Testis (tissue), 2 donors: ENCODE measurements at regions not wholly inside any gene's neighbourhood (a gene's known extent, or its start where the extent isn't known, plus 50 kb on each side); places are given as distances from the start of the nearest gene placed in this dataset.

ENCODE experiments used
- CTCF ChIP-seq, 3 experiments: fragments of 450-650 bp in 2 of 3; fragments of 200-600 bp in 1 of 3; sonication (generic) in 1 of 3; IDR thresholded peaks; one replicate each; pipeline ENCODE4 v1.5.1; 2016 to 2019; ENCODE audit warnings: antibody characterized with exemption in 3 of 3, mild to moderate bottlenecking in 2 of 3, moderate library complexity in 1 of 3
- POLR2A ChIP-seq: fragments of 450-650 bp; IDR thresholded peaks from one replicate; pipeline ENCODE4 v1.6.1; 2017; ENCODE audit warnings: antibody characterized with exemption, mild to moderate bottlenecking, moderate library complexity

GRCh38 chr17:5913641-5914040 lies 156.5 kb upstream of the WSCD1 start:
- TF ChIP-seq CTCF (IDR thresholded peaks at IDR 0.05) (no peak), POLR2A (no peak)
